HG03342 (cell line): ENCODE measurements at regions not wholly inside any gene's neighbourhood (a gene's known extent, or its start where the extent isn't known, plus 50 kb on each side); places are given as distances from the start of the nearest gene placed in this dataset.

Experiments
- ATAC-seq: cut with Tn5 transposase; IDR thresholded peaks from one replicate; pipeline ENCODE4 v1.9.1; 2021; ENCODE audit warnings: mild to moderate bottlenecking, moderate library complexity; ENCODE audit not compliant: unreplicated experiment

GRCh38 chr17:33809748-33810147 lies 445.3 kb upstream of the CCL2 start:
- ATAC-seq, result no peak

- ATAC-seq, result no peak
Observed at GRCh38 chr17:33811004-33811760, 443.9 kb upstream of the CCL2 start.

- ATAC-seq, result no peak
Observed at GRCh38 chr17:33811984-33812577, 443.0 kb upstream of the CCL2 start.

GRCh38 chr17:33814852-33815251 lies 440.2 kb upstream of the CCL2 start:
- ATAC-seq, result no peak

- ATAC-seq, result no peak
Observed at GRCh38 chr17:33816036-33816435, 439.0 kb upstream of the CCL2 start.

GRCh38 chr17:33816842-33817617 lies 438.1 kb upstream of the CCL2 start:
- ATAC-seq, result no peak

GRCh38 chr17:33819539-33819938 lies 435.5 kb upstream of the CCL2 start:
- no peak for ATAC-seq

GRCh38 chr17:33832262-33832661 lies 422.8 kb upstream of the CCL2 start:
- no peak for ATAC-seq

GRCh38 chr17:33837281-33837680 lies 417.8 kb upstream of the CCL2 start:
- no peak for ATAC-seq

- no peak for ATAC-seq
Observed at GRCh38 chr17:33838281-33838680, 416.8 kb upstream of the CCL2 start.

- no peak for ATAC-seq
Observed at GRCh38 chr17:33847900-33848299, 407.2 kb upstream of the CCL2 start.

- ATAC-seq, result no peak
Observed at GRCh38 chr17:33848433-33848832, 406.7 kb upstream of the CCL2 start.

GRCh38 chr17:33854596-33854995 lies 400.5 kb upstream of the CCL2 start:
- no peak for ATAC-seq

- no peak for ATAC-seq
Observed at GRCh38 chr17:33858121-33858520, 397.0 kb upstream of the CCL2 start.

GRCh38 chr17:33858682-33859081 lies 396.4 kb upstream of the CCL2 start:
- no peak for ATAC-seq

- no peak for ATAC-seq
Observed at GRCh38 chr17:33862772-33863602, 392.1 kb upstream of the CCL2 start.

- ATAC-seq, result no peak
Observed at GRCh38 chr17:33864758-33865229, 390.3 kb upstream of the CCL2 start.

GRCh38 chr17:33868899-33869298 lies 386.2 kb upstream of the CCL2 start:
- no peak for ATAC-seq

GRCh38 chr17:33870936-33871335 lies 384.1 kb upstream of the CCL2 start:
- no peak for ATAC-seq

- no peak for ATAC-seq
Observed at GRCh38 chr17:33871720-33872540, 383.2 kb upstream of the CCL2 start.
